WTC11 (cell line): ENCODE measurements at regions not wholly inside any gene's neighbourhood (a gene's known extent, or its start where the extent isn't known, plus 50 kb on each side); places are given as distances from the start of the nearest gene placed in this dataset.

Experiments
- ATAC-seq: fragments of 200-7000 bp; cut with Tn5 transposase; 2 replicates; pipeline ENCODE4 v1.10.0; 2021; ENCODE audit warnings: mild to moderate bottlenecking, moderate library complexity
- CTCF ChIA-PET: fragments of 300-600 bp; sonication (Branson Sonifier 250); formaldehyde crosslinking; loops from one replicate; lab custom pipeline; 2021; ENCODE audit warnings: antibody characterized with exemption; lab: Charles Lee
- POLR2A ChIA-PET: fragments of 350-600 bp; sonication (Branson Sonifier 250); formaldehyde crosslinking; loops from one replicate; lab custom pipeline; 2021; ENCODE audit warnings: antibody characterized with exemption; lab: Charles Lee
- DNase-seq: peaks from one replicate; pipeline ENCODE4 v3.0.0; 2021; ENCODE audit warnings: low spot score
- H3K27ac Mint-ChIP-seq: 2 replicates; pipeline ENCODE4 v1.8.0; 2021; ENCODE audit warnings: mixed read lengths
- H3K27me3 Mint-ChIP-seq: 2 replicates; pipeline ENCODE4 v1.8.0; 2021; ENCODE audit warnings: low read depth, mild to moderate bottlenecking, moderate library complexity, mixed read lengths
- H3K36me3 Mint-ChIP-seq: 2 replicates; pipeline ENCODE4 v1.8.0; 2021; ENCODE audit warnings: mixed read lengths
- H3K4me1 Mint-ChIP-seq: 2 replicates; pipeline ENCODE4 v1.8.0; 2022; ENCODE audit warnings: mixed read lengths
- H3K4me3 Mint-ChIP-seq: 2 replicates; pipeline ENCODE4 v1.8.0; 2021; ENCODE audit warnings: mild to moderate bottlenecking, moderate library complexity, mixed read lengths
- H3K9me3 Mint-ChIP-seq: 2 replicates; pipeline ENCODE4 v1.8.0; 2021; ENCODE audit warnings: mixed read lengths
- ATF2 ChIP-seq: sonication (generic); formaldehyde crosslinking; IDR thresholded peaks from 2 replicates; pipeline ENCODE4 v1.8.1; 2022; ENCODE audit warnings: low read depth, missing genetic modification reagents, borderline replicate concordance
- CREM ChIP-seq: sonication (generic); formaldehyde crosslinking; IDR thresholded peaks from 2 replicates; pipeline ENCODE4 v1.8.1; 2022; ENCODE audit warnings: mild to moderate bottlenecking, missing genetic modification reagents, moderate library complexity
- CTCF ChIP-seq: fragments of 200-600 bp; IDR thresholded peaks from 2 replicates; pipeline ENCODE4 v1.8.0; 2022; ENCODE audit warnings: antibody characterized with exemption
- ELF4 ChIP-seq: sonication (generic); formaldehyde crosslinking; IDR thresholded peaks from 2 replicates; pipeline ENCODE4 v1.8.1; 2022; ENCODE audit warnings: low read depth, mild to moderate bottlenecking, moderate library complexity, missing genetic modification reagents
- IRF2 ChIP-seq: sonication (generic); formaldehyde crosslinking; IDR thresholded peaks from 2 replicates; pipeline ENCODE4 v1.8.0; 2022; ENCODE audit warnings: low read depth, missing genetic modification reagents, borderline replicate concordance
- MLX ChIP-seq: sonication (generic); formaldehyde crosslinking; IDR thresholded peaks from 2 replicates; pipeline ENCODE4 v1.8.1; 2023; ENCODE audit warnings: mild to moderate bottlenecking, missing genetic modification reagents, moderate library complexity
- MYBL2 ChIP-seq: sonication (generic); formaldehyde crosslinking; IDR thresholded peaks from 2 replicates; pipeline ENCODE4 v1.8.1; 2023; ENCODE audit warnings: mild to moderate bottlenecking, moderate library complexity, missing genetic modification reagents
- NR2C2 ChIP-seq: sonication (generic); formaldehyde crosslinking; IDR thresholded peaks from 2 replicates; pipeline ENCODE4 v1.8.0; 2022; ENCODE audit warnings: mild to moderate bottlenecking, missing genetic modification reagents
- SMAD4 ChIP-seq: sonication (generic); formaldehyde crosslinking; IDR thresholded peaks from 2 replicates; pipeline ENCODE4 v1.8.0; 2022; ENCODE audit warnings: mild to moderate bottlenecking, missing genetic modification reagents
- USF1 ChIP-seq: sonication (generic); formaldehyde crosslinking; IDR thresholded peaks from 2 replicates; pipeline ENCODE4 v1.8.0; 2022; ENCODE audit warnings: mild to moderate bottlenecking, missing genetic modification reagents
- ZNF423 ChIP-seq: fragments of 250-450 bp; sonication (Bioruptor Pico); IDR thresholded peaks from 2 replicates; pipeline ENCODE4 v2.1.2; 2022; ENCODE audit warnings: mild to moderate bottlenecking, moderate library complexity

- ATAC-seq (no peak), DNase-seq (no peak)
- H3K4me1 Mint-ChIP-seq: peaks cover 3% of the 10 kb centered on the region; the same call in 1 of the 2 replicates
- no peaks in the 10 kb centered on the region for H3K36me3 Mint-ChIP-seq
- H3K4me3 Mint-ChIP-seq: no peak overlapping the region
- no peak for TF ChIP-seq ATF2 (CRISPR knock-in tag)
- no peak for TF ChIP-seq SMAD4 (CRISPR knock-in tag)
- TF ChIP-seq CTCF: no peak
- no peak for TF ChIP-seq USF1 (CRISPR knock-in tag)
- TF ChIP-seq NR2C2 (CRISPR knock-in tag): no peak
- no peak for TF ChIP-seq IRF2 (CRISPR knock-in tag)
- TF ChIP-seq MYBL2 (CRISPR knock-in tag): no peak
- no peak for TF ChIP-seq CREM (CRISPR knock-in tag)
- no peak for TF ChIP-seq ZNF423
- no peak for TF ChIP-seq ELF4 (CRISPR knock-in tag)
- TF ChIP-seq MLX (CRISPR knock-in tag): no peak
- no peaks in the 10 kb centered on the region for H3K9me3 Mint-ChIP-seq
- no peak overlapping the region for H3K27ac Mint-ChIP-seq
- POLR2A ChIA-PET: no interaction called here
- no peaks in the 10 kb centered on the region for H3K27me3 Mint-ChIP-seq
- CTCF ChIA-PET: interaction anchor here (0.6 kb wide), 1 partner anchor 173 kb away, joined by 3 read pairs; no protein-coding TSS in a partner anchor
These were observed 58.6 kb upstream of the PTCHD4 start for GRCh38 chr6:48169635-48170034.
